ENCODE measurements at regions not wholly inside any gene's neighbourhood (a gene's known extent, or its start where the extent isn't known, plus 50 kb on each side); places are given as distances from the start of the nearest gene placed in this dataset.

DNA sequence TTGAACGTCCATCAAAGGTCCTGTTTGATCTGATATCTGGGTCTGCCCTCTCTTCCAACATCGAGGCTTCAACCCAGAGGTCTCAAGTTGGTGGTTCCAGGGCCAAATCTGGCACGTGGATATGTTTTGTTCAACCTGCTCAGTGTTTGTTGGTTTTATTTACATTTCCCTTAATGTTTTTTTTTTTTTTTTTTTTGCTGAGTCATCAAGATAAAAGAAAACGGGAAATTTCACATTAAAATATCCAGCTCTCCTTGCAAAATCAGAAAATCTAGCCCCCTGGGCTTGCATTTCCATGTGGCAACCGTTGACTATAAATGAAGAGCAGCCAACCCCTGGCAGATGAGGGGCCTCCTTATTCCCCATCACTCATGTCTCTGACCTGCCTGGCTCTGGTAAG lies 765.6 kb upstream of the TBX3 start:
- POLR2A ChIA-PET, result no interaction called here
- DNase-seq (ENCODE audit: low read depth in 1 of 2, low spot score in 1 of 2), result no peak

DNA sequence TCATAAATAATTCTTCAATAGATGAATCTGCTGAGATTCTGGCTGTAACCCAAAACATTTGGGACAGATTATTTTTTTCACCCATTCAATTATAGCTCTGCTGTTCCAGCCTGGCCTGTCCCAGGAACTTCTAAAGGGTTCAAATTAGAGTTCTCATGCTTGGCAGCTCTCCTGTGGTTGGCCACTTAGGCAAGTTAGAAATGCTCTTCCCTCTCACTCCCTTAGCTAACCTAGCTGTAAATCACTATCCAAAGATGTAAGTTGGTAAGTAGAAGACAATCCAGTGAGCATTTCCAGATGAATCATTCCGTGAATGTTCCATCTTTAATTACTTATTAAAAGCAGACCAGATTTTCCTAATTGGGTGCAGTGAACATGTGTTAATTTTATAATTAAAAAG lies 760.4 kb upstream of the TBX3 start:
- FAIRE-seq, result no peak
- Histone ChIP-seq H3K4me1 (peaks cover 9% of the 10 kb centered on the region), H3K4me3 (no peak overlapping the region), H3K9me3 (no peaks in the 10 kb centered on the region), H3K27ac (no peak overlapping the region), H3K4me2 (no peak overlapping the region)
- ChIA-PET POLR2A (no interaction called here), CTCF (no interaction called here)
- DNase-seq (ENCODE audit: low read depth in 1 of 2, low spot score in 1 of 2), result no peak
- no peak for ATAC-seq
- 78% methylated on average over 1 of the region's 1 CpG for WGBS (ENCODE audit: missing lambda C conversion rate)
- no peak for TF ChIP-seq EHMT2 (IDR thresholded peaks at IDR 0.05; ENCODE audit: low read depth)
- no peak for TF ChIP-seq CHD2 (IDR thresholded peaks at IDR 0.05; ENCODE audit: low read length, partially characterized antibody)
- TF ChIP-seq GATA3 (IDR thresholded peaks at IDR 0.05; ENCODE audit: borderline replicate concordance), result no peak
- no peak for TF ChIP-seq RCOR1 (IDR thresholded peaks at IDR 0.05; ENCODE audit: low read depth, low read length)
- TF ChIP-seq E2F6 (IDR thresholded peaks at IDR 0.05; ENCODE audit: borderline replicate concordance, low read depth), result no peak

More for the DNA sequence above, 765.6 kb upstream of the TBX3 start:
- no peak overlapping the region for H3K4me3 ChIP-seq
- no peaks in the 10 kb centered on the region for H3K9me3 ChIP-seq
- H3K4me1 ChIP-seq, result peaks cover 11% of the 10 kb centered on the region; the same call in 2 of the 3 replicates
- 72% methylated on average over 5 of the region's 5 CpGs for WGBS (ENCODE audit: missing lambda C conversion rate)
- FAIRE-seq, result no peak
- no peak overlapping the region for H3K27ac ChIP-seq
- no peak for TF ChIP-seq HOXB13 (CRISPR knock-in tag; IDR thresholded peaks at IDR 0.05; ENCODE audit: low read depth)
- TF ChIP-seq MAFK (IDR thresholded peaks at IDR 0.05; ENCODE audit: partially characterized antibody), result peak; percentile 98
- no peak for TF ChIP-seq POLR2A (IDR thresholded peaks at IDR 0.05; ENCODE audit: low read length)
- TF ChIP-seq, protein P1, sequence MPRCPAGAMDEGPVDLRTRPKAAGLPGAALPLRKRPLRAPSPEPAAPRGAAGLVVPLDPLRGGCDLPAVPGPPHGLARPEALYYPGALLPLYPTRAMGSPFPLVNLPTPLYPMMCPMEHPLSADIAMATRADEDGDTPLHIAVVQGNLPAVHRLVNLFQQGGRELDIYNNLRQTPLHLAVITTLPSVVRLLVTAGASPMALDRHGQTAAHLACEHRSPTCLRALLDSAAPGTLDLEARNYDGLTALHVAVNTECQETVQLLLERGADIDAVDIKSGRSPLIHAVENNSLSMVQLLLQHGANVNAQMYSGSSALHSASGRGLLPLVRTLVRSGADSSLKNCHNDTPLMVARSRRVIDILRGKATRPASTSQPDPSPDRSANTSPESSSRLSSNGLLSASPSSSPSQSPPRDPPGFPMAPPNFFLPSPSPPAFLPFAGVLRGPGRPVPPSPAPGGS (IDR thresholded peaks at IDR 0.05), result no peak
- ATAC-seq, result no peak
- no peak overlapping the region for H3K4me2 ChIP-seq
- CTCF ChIA-PET, result interaction anchor here (0.6 to 1.0 kb wide), 2 partner anchors 782 to 1438 kb away, joined by 3 read pairs; no protein-coding TSS in a partner anchor

DNA sequence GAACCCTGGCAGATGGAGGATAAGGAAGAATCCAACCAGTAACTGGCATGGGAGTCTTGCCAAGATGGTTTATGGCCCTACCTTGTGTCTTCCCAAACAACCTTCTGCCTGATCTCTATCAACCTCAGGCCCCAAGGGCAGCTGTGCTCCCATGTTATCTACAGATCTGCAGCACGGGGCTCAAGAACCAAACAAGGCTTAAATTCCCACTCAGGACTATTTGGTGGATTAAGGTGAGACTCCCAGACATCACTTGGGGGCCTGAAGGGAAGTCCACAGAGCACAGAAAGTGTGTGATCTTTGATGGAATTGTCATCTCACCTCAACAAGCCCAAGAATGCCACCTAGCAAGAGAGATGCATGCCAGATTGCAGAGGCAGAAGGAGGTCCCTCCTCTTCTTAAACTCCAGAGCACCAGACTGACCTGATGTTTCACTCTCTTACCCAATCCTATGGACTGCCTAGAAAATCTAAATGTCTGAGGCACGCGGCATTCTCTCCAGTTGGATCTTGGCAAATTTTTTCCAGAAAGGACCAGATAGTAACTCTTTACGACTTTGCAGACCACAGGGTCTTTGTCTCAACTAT lies 759.5 kb upstream of the TBX3 start:
- 66% methylated on average over 4 of the region's 4 CpGs for WGBS (ENCODE audit: missing lambda C conversion rate)
- no peak overlapping the region for H3K27ac ChIP-seq
- ATAC-seq, result no peak
- H3K4me1 ChIP-seq, result peaks cover 9% of the 10 kb centered on the region
- no peak for FAIRE-seq
- H3K4me2 ChIP-seq, result no peak overlapping the region
- POLR2A ChIA-PET, result no interaction called here
- no peak for DNase-seq (ENCODE audit: low read depth in 1 of 2, low spot score in 1 of 2)
- TF ChIP-seq, protein P2, sequence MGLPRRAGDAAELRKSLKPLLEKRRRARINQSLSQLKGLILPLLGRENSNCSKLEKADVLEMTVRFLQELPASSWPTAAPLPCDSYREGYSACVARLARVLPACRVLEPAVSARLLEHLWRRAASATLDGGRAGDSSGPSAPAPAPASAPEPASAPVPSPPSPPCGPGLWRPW (IDR thresholded peaks at IDR 0.05), result no peak
- TF ChIP-seq FOSL2 (IDR thresholded peaks at IDR 0.05) (no peak), FOSL2 (CRISPR knock-in tag; IDR thresholded peaks at IDR 0.05) (no peak), HEYL (CRISPR knock-in tag; IDR thresholded peaks at IDR 0.05) (no peak), CBX2 (IDR thresholded peaks at IDR 0.05; ENCODE audit: borderline replicate concordance, low read depth) (no peak), RCOR1 (IDR thresholded peaks at IDR 0.05; ENCODE audit: low read depth, low read length) (no peak), NPAS2 (CRISPR knock-in tag; IDR thresholded peaks at IDR 0.05; ENCODE audit: borderline replicate concordance) (no peak), ZC3H11A (IDR thresholded peaks at IDR 0.05) (no peak), GATA3 (IDR thresholded peaks at IDR 0.05; ENCODE audit: borderline replicate concordance) (no peak), JUN (IDR thresholded peaks at IDR 0.05) (no peak), MAFK (IDR thresholded peaks at IDR 0.05; ENCODE audit: partially characterized antibody) (no peak), RNF2 (IDR thresholded peaks at IDR 0.05; ENCODE audit: borderline replicate concordance, low read depth) (no peak), SMC3 (IDR thresholded peaks at IDR 0.05) (no peak), EP300 (IDR thresholded peaks at IDR 0.05) (no peak), POLR2A (IDR thresholded peaks at IDR 0.05; ENCODE audit: low read length) (no peak), MAX (IDR thresholded peaks at IDR 0.05) (no peak), BHLHE40 (IDR thresholded peaks at IDR 0.05; ENCODE audit: low read depth, low read length) (no peak)
- TF ChIP-seq, protein P3, sequence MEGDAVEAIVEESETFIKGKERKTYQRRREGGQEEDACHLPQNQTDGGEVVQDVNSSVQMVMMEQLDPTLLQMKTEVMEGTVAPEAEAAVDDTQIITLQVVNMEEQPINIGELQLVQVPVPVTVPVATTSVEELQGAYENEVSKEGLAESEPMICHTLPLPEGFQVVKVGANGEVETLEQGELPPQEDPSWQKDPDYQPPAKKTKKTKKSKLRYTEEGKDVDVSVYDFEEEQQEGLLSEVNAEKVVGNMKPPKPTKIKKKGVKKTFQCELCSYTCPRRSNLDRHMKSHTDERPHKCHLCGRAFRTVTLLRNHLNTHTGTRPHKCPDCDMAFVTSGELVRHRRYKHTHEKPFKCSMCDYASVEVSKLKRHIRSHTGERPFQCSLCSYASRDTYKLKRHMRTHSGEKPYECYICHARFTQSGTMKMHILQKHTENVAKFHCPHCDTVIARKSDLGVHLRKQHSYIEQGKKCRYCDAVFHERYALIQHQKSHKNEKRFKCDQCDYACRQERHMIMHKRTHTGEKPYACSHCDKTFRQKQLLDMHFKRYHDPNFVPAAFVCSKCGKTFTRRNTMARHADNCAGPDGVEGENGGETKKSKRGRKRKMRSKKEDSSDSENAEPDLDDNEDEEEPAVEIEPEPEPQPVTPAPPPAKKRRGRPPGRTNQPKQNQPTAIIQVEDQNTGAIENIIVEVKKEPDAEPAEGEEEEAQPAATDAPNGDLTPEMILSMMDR (IDR thresholded peaks at IDR 0.05), result no peak
- TF ChIP-seq, protein P1 (IDR thresholded peaks at IDR 0.05), result no peak
- no peaks in the 10 kb centered on the region for H3K9me3 ChIP-seq
- H3K4me3 ChIP-seq, result no peak overlapping the region
- CTCF ChIA-PET, result interaction anchor here (0.5 to 0.8 kb wide), 2 partner anchors 12 to 43 kb away, joined by 3 to 4 read pairs; no protein-coding TSS in a partner anchor

Data from A549 (cell line).